CD4-positive, alpha-beta T cell treated with Interleukin-6 at 100 ng/mL for 8 hours (primary cell): ENCODE measurements at regions not wholly inside any gene's neighbourhood (a gene's known extent, or its start where the extent isn't known, plus 50 kb on each side); places are given as distances from the start of the nearest gene placed in this dataset.
A peak's percentile ranks its signal among the peaks of the same experiment; 100 is the strongest.
"Not testable (repeated sequence)": the region's sequence is repeated elsewhere in the genome, so short reads cannot be mapped to it uniquely, and the experiment has no call there.

ENCODE experiments used
- DNase-seq: peaks from one replicate; pipeline ENCODE4 v3.0.0-alpha.2; 2020; ENCODE audit warnings: mixed read lengths, low spot score

DNA sequence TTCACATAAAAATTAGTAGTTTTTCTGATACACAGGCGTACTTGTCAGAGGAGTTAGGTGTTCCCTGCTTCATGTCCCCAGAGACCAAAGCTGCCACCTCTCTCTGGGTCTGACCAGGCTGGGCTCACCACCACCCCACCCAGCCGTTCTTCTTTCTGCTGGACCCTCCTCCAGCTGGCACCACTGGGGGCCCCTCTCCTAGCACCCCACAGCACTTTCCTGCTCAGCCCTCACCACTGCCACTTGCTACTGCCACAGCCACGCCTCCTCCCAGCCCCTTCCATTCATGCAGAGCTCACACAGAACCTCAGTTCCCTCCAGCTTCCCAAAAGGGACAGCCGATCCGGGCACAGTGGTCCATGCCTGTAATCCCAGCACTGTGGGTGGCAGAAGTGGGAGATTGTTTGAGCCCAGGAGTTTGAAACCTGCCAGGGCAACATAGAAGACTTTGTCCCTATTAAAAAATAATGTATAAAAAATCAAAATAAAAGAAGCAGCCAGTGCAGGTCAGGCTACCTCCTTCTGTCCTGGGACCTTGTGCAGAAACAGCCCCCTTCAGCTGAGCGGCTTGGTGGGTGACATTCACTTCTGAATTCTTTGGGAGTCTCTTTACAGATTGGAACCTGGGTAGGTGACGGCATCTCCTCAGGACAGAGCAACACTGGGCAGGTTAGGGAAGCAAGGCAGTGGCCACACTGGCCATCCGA is 208.3 kb downstream of the TOMM20 start:
- no peak for DNase-seq

DNA sequence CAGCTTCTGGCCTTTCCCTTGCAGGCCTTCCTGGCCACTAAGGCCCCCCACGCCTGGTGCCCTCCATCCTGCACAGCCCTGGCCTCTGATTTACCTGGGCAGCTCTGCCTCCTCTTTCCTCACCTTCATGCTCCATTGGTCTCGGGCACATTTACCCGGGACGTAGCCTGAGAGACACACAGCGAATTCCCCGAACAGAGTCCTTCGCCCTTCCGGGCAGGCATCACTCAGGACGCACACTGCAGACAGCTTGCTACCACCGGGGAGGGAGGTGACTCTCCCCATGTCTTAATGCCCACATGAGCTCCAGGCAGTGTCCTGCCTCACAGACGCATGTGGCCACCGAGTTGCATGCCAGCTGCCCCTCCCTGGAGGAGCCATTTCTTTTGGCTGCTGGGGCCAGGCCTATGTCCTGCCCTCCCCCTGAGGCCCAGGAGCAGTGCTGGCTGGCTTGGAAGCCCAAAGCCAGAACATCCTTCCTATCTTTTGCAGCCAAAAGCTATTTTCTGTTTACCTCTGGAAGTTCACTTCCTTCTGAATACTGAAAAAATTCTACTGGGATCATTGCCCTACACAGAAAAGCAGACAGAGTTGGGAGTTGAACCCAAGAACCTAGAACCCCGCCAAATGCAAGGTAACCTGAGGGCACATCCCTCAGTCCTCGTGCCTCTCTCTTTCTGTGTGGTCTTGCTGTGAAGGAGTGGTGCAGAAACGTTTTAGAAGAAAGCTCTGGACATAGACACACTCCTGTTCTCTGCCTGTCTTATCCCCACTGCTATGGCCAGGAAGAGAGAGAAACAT is 209.5 kb downstream of the TOMM20 start:
- no peak for DNase-seq

DNA sequence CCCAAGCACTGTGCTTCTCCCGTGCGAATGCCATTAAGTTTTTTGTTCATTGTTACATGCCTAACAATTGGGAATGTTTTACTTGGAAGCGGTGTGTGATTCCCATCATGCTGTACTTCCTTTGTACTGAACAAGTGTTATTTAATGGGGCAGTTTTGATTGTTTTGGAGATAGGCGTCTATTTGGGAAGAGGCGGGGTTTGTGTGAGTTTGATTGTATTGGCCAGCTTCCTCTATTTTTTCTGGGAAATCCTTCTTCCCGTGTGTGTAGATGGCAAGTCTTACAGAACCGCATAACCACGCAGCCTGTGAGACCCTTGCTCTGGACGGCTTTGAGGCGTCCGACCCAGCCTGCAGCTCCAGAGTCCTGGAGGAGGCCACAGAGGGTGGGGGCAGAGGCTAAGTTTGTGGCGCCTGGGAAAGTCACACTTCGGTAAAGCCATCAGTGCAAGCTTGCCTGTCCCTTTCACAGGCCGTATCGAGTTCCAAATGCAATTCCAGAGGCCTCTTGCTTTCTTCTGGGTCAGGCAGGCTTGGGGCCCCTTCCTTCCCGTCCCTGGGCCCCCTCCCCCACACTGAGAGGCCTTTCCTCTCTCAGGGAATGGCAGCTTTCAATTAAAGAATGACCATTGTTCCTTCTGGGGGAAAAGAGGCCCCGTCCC is 210.3 kb downstream of the TOMM20 start:
- DNase-seq, result no peak

DNA sequence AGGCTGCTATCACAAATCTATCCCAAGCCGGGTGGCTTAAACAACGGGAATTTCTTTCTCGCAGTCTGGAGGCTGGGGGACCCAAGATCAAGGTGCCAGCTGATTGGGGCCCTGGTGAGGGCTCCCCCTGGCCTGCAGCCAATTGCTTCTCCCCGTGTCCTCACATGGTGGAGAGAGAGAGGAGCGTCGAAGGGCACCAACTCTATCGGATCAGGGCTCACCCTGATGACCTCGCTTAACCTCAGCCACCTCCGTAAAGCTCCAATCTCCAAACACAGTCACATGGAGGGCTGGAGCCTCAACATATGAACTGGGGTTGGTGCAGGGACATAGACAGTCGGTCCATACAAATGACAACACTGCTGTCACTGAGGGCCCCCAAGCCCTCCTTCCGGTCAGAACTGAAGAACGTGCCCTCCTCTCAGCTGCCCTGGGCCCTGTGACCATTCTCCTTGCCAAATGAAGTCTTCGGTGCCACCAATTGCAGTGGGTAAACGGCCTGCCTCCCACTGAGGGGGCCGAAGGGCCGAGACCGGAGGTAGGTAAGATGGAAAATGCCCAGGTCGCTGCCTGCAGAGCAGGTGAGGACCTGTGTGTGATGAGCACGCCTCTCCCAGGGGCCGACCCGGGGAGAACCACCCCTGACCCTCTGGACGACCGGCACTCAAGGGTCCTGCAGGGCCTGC is 211.0 kb downstream of the TOMM20 start:
- DNase-seq, result no peak

DNA sequence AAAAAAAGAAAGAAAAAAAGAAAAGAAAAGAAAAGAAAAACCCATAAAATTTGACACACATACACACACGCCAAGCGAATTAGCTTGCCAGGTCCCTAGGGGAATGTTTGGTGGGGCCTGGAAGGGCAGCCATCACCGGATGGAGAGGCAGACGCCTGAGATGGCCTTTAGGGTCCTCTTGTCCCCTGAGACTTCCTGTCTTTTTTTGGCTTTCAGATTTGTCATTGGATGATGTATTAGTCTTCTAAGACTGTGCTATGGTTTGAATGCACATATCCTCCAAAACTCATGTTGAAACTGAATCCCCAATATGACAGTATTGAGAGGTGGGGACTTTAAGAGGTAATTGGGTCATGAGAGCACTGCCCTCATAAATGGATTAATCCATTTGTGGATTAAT is 211.8 kb downstream of the TOMM20 start:
- DNase-seq, result no peak

DNA sequence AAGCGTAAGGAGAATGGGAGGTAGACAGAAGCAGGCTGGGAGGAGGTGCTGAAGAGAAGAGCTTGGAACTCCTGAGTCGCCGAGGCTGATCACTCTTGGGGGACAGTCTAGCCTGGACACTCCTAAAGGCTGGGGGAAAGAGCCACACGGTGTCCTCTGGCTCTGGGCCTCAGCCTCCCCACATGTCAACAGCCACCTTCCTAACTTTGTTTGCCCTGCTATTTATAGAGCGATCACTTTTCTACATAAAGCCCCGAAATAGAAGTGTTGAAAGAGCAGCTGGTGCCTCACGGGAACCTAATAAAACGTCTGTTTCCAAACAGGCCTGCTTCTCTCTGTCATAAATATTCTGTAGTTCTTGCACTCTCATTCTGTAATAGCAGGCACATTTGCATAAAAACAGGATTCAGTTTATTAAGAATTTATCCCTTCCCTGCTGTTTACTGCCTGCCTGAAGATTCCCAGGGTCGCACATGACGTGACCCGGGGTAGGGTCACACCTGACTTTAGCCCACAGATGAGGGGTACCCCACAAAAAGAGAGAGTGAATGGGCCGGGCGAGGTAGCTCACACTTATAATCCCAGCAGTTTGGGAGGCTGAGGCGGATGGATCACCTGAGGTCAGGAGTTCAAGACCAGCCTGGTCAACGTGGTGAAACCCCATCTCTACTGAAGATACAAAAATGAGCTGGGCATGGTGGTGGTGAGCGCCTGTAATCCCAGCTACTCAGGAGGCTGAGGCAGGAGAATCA is 212.5 kb downstream of the TOMM20 start:
- no peak for DNase-seq

DNA sequence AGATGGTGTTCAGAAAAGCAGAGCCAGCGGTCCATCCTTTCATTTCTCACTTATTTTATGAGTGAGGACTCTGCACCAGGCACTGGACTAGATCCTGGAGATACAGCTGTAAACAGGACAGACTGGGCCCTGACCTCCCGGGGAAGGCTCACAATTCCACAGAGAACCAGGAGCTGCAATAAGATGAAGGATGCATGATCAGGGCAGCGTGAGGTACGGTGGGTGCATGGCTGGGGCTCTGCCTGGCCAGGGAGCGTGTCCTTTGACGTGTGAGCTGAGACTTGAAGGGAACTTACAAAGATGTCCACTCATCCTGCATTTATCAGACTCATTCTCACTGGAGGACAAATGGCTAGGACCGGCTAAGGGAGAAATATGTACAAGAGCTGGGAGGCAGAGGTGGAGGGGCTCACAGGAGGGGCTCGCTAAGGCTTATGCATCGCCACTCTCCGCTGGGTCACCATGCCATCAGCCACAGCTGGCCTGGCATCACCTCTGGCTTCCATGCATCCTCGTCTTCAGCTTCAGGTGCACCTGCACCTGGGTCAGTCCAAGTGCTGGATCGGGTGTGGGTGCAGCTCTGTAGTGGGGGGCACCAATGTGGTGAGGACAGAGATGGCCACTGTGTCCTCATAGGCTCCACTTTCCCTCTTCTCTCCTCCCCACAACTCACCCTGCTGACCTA is 213.9 kb downstream of the TOMM20 start:
- DNase-seq, result no peak

DNA sequence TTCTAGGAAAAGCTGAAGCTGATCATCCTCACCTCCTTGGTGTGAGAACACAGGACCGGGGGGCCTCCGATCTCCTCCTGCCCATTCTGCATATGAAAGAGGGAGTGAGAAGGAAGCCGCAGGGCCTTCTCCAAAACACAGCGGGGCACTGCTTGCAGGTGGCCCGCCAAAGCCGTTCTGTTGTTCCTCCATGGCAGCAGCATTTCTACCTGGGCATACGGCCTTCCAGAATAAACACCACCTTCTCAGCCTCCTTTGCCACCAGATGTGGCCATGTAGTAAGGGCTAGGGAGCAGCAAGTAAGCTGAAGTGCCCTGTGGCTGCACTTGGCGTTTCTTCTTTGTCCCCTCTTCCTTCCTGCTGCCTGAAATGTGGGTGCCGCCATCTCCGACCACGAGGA is 214.9 kb downstream of the TOMM20 start:
- no peak for DNase-seq

DNA sequence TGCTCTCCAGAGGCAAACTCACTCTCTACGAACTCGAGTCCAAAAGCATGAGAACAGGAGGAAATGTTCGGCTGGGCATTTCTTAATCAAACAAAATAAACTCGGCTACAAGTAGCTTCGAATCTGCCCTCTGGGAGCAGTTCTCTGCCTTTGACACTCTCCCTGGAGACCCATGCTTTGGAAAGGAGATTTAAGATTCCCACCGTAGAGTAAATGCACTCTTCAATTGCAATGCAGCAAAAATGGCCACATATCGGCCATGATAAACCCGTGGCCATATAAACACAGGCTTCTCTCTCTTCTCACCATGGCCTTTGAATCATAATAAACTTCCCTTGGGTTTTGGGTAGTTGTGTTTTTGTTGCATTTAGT is 215.4 kb downstream of the TOMM20 start:
- DNase-seq, result no peak

DNA sequence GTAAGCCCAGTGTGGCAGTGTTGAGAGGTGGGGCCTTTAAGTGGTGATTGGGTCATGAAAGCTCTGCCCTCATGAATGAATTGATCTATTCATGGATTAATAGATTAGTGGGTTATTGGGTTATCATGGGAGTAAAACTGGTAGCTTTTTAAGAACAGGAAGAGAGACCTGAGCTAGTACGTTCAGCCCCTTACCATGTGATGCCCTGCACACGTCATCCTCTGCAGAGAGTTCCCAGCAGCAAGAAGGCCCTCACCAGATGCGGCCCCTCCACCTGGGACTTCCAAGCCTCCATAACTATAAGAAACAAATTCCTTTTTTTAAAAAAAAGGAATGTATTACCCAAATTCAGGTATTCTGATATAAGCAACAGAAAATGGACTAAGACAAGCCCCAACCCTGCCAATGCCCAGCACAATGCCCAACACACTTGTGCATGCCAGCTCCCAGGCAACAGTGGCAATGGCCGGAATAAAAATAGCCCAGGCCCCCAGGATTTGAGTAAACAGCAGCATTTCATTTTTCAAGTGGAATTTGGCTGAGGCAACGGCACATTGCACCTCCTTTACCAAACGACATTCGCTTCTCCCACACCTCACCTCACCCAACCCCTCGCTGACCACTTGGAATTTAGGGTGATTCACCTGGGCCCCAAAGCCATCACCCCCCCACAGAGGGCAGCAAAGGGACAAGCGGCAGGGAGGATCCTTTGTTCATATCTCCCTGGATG is 215.9 kb downstream of the TOMM20 start:
- no peak for DNase-seq

DNA sequence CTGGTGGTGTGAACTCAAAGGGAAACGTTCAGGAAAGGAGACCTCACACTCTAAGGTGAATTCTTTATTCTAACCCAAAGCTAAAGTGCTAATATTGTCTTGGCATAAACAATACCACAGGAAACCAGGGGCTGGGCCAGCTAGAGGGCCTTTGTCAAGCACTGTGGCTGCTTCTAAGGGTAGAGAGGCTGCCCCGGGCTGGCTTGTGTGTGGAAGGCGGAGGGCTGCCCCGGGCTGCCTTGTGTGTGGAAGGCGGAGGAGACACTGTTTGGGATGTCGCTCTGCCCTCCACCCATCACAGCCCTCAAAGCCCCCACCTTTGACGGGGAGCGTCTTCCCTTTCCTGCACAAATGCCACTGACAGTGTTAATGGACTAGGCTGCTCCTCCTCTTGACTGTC is 216.8 kb downstream of the TOMM20 start:
- peak; percentile 46 for DNase-seq

DNA sequence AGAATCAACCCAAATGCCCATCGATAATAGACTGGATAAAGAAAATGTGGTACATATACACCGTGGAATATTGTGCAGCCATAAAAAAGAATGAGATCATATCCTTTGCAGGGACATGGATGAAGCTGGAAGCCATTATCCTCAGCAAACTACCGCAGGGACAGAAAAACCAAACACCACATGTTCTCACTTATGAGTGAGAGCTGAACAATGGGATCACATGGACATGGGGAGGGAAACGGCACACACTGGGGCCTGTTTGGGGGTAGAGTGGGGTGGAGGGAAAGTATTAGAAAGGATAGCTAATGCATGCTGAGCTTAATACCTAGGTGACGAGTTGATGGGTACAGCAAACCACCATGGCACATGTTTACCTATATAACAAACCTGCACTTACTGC is 217.5 kb downstream of the TOMM20 start:
- DNase-seq, result not testable (repeated sequence)

DNA sequence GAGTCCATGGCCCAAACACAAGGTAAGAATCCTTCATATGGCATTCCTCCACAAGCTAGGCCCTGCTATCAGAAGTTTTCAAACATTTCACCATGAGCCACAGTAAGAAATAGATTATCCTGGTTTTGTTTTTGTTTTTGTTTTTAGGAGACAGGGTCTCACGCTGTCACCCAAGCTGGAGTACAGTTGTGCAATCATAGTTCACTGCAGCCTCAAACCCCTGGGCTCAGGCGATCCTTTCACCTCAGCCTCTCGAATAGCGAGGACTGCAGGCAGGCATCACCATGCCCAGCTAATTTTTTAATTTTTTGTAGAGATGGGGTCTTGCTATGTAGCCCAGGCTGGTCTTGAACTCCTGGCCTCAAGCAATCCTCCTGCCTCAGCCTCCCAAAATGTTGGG is 218.8 kb downstream of the TOMM20 start:
- DNase-seq, result no peak

DNA sequence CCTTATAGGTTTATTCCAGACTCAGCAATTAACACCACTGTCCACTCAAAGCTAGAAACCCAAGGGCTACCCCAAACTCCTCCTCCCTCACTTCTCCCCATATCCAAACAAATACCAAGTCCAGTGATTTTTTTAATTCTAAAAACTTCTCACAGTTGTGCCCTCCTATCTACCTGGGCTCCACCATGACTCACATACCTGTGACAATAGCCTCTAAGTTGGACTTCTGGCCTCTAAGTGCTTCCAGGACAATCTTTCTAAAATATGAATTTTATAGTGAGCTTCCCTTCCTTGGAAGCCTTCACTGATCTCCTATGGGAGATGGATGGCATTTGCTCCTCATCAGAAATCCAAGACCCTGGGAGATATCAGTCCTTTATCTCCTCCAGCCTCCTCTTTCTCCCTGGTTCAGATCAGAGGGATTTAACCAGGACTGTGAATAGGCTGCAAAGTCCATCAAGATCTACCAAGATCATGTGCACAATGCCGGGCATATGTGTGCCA is 219.3 kb downstream of the TOMM20 start:
- no peak for DNase-seq

DNA sequence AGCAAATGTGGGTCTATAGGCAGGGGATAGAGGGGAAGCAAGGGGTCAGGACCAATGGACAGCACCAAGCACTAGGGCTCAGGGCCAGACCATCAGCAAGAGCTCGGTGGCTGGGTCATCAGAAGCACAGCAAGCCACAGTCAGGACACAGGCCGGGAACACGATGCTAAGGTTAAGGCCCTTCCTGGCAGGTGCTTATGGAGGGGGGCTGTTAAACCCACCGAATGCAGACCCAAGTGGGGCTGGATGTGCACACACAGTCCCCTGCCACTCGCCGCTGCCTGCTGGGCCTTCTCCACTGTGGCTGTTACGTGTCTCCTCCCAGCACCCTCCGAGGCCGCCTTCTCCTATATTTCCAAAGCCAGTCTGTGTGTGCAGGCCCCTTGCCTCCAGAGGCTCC is 220.1 kb downstream of the TOMM20 start:
- DNase-seq, result no peak

DNA sequence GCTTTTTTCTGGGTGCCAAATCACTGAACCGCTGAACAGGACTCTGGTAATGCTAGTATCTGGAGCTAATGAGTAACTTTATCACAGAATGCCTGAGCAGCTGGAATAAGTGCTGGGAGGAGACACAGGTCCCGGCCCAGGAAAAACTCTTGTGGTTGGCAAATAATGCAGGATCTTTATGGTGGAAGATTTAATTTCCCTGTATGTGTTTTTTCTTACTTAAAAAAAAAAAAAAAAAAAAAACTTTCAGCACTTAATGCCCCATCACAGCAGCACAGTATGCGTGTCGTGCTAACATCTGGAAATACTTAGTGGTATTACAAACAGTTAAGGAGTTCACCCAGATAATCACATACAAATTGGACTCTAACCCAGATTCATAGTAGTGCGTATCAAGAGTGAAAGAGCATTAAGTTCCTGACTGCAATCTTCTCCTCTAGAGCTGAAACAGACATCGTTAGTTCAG is 220.7 kb downstream of the TOMM20 start:
- no peak for DNase-seq

DNA sequence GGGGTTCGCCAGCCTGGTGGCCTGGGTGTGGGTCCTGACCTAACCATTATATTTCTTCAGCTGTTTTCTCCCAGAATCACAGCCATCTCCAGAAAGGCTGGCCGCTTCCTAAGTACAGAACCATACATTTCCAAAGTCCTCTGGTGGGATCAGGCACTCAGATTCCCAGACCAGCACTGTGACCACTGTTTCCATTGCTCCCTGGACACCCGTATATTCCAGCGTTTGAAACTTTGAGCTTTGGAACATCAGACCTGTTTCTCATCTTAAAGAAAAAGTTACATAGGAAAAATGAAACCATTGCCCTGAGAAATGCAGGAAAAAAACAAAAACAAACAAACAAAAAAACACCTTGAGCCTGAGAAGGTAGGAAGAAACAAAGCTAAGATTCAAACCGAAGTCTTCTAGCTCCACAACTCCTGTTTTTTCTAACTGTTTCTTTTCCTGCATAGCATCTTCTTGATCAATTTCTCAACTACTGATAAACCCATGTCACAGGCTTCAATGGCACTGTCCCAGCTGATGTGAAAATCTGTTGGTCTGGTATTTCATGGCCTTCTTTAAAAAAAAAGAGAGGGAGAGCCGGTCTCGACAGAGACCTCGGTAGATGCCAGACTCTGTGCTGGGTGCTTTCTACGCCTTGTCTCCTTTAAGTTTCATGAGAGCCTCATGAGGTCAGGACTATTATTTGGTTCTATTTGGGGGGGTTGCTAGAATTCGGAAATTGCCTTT is 221.3 kb downstream of the TOMM20 start:
- DNase-seq, result no peak

DNA sequence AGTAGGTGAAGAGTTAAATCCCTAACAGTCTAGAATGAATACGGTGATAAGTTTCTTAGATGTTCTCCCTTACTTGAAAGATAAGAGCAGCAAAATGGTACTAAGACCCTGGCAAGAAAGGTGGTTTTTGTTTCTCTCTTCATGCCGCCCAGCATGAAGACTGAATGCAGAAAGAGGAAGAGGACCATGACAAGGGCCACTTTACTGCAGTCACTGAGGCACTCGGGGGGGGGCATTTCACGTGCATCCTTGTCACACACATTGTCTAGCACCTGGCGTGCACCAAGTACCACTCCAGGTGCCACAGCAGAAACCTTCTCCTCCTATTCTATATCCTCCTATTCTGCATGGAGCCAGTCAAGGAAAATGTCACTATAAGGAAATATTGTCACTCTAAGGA is 222.0 kb downstream of the TOMM20 start:
- DNase-seq, result no peak

DNA sequence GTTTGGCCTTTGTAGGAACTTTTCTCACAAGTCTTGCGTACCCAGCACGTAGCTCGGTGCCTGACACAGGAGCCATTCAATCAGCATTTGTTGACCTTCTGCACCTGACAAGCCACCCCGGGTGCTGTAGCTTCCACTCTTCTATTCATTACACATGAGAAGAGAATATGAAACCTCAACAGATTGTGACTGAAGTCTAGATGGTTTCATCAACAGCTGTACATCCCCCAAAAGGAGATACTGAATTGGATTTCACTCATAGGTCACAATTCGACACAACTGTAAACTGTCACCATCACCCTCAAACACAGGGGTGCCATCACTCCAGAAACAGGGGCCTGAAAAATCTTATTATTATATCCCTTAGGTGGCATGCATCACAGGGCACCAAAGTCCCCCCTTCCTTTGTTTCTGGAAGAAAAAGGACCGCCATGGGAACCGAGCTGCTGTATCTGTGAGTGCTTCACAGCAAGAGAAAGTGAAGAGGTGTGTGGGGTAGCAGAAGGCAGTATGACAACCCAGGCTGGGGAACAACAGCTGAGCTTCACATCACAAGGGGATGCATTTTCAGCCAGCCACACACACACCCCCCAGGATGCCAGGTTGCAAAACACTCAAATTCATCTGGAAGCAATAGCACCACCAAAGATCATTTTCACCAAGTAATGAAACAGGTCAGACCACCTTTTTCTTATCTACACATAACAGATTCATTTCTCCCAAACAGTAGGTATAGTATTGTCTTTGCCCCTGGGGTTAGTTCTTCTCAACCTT is 225.7 kb downstream of the TOMM20 start:
- no peak for DNase-seq
